ENCODE measurements at regions not wholly inside any gene's neighbourhood (a gene's known extent, or its start where the extent isn't known, plus 50 kb on each side); places are given as distances from the start of the nearest gene placed in this dataset.

DNA sequence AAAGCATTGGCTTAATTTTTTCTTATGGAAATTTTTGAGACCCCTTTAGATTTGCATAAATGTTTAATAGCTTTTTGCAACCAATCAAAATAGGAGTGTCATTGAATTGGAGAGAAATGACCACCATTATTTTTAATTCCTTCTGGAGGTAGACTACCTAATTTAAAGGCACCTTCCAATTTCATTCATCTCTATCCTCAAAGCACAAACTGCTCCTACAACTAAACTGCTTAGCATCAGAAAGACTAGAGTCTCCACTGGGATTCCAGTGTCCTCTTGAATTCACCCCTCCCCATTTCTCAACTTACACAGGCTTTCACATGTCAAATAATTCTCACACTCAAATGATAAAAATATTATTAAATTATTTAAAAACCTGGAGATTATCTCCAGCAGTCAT, 168.4 kb downstream of the RPS29 start:
- intact Hi-C loops (cut with DNase I) = no loop called here
- DNase-seq (no peak), ATAC-seq (ENCODE audit: poor library complexity) (no peak)

DNA sequence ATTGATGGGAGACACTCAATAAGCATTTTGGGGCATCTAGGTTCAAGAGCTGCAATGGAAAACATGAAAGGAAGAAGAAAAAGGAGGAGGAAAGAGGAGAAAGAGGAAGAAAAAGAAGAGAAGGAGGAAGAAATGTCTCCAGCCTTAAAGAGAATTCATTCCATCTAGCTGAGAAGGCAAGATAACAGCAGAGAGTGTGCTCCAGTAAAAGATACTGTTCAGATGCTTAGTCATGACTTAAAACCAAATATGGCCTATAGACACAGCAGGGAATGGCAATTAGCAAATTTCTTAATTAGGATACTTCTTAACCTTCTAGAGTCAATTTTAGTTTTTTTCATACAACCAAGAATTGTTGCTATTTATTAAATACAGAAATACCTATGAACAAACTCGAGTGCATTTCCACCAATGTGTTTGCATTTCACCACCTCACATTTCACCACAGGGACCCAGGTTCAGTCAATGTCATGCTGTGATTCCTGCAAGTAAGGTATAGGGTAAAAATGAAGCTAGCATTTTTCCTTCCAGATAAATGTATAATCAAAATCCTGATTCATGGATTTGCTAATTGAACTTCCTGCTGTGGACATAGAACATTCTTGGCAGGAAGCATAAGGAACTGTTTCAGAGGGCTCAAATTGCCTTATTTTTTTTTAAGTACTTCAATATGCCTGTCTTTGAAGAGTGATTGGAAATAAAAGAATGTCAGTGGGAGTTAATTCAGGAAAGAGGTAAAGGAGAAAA, 177.8 kb downstream of the RPS29 start:
- no peak for DNase-seq
- ATAC-seq (ENCODE audit: poor library complexity) = no peak
- intact Hi-C loops (cut with DNase I) = no loop called here

DNA sequence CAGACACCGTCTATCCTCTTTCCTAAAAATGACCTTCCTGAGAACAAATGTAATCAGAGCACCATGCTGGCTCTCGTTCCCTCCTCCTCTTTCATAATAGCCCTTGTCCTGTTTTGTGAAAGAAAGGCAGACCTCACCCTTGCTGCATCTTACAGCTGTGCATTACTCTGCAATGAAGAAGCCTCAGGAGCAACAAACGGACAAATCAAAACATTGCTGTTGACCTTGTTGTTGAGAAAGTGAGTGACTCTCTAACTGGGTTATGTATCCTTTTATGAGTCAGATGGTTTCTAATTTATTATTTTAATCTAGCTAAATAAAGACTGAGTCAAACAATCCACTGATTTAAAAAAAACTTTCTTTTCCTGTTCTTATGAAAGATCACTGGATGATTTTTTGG, 180.9 kb downstream of the RPS29 start:
- no peak for ATAC-seq (ENCODE audit: poor library complexity)

DNA sequence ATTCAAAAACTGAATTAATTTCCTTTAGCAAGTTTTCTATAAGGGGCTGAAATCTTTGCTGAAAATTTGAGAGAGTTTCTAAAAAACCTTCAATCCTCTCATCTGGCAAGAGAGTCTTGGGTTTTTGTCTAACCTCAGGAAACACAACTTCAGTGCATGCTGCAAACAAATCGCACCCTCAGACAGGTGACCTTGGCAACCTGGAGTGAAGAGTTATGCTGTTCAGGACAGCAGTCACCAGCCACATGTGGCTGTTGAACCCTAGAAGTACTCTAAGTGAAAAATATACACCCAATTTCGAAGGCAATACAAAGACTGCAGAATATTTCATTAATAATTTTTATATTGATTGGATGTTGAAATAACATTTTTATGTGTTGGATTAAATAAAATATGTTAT, 184.8 kb downstream of the RPS29 start:
- DNase-seq (no peak), ATAC-seq (ENCODE audit: poor library complexity) (no peak)
- intact Hi-C loops (cut with DNase I) = no loop called here

More for the DNA sequence above, 180.9 kb downstream of the RPS29 start:
- intact Hi-C loops (cut with DNase I) = no loop called here
- no peak for DNase-seq

DNA sequence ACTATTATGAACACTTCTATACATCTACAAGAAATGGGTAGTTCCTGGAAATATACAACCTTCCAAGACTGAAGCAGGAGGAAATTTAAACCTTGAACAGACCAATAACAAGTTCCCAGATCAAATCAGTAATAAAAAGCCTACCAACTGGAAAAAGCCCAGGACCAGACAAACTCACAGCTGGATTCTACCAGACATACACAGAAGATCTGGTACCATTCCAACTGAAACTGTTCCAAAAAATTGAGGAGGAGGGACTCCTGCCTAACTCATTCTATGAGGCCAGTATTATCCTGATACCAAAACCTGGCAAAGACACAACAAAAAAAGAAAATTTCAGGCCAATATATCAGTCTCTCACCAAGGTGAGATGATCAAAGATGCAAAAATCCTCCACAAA, 189.4 kb downstream of the RPS29 start:
- ATAC-seq (ENCODE audit: poor library complexity) (no peak), DNase-seq (no peak)
- intact Hi-C loops (cut with DNase I) = no loop called here

DNA sequence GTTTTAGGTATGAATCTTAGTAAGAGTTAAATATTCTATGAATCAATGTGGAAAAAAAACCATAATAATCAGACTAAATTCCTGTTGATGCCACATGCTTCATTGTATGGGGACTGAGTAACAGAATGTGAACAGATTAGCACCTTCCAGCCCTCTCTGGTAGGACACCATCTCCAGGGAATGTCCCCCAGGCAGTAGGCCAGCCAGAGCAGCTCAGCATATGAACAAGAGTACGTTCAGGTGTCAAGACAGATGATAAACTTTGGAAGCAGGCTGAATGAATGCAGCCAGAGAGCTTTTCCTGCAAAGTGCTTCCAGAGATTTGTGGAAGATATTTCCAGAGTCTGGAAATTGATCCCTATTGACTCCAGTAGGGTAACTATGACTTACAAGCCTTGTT, 204.4 kb downstream of the RPS29 start:
- intact Hi-C loops (cut with DNase I) = no loop called here

DNA sequence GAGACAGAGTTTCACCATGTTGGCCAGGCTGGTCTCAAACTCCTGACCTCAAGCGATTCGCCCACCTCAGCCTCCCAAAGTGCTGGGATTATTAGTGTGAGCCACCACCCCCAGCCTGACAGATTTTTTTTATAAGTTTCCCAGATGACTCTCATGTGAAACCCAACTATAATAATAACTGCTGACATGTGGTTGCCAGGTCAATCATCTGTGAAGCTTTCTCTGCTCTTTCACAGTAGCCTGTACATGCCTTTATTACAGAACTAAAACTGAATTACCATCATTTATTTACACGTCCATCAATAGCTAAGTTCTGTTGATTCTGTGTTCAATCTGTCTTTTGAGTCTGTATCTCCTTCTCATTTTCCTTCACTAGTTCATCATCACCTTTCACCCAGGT, 218.5 kb downstream of the RPS29 start:
- intact Hi-C loops (cut with DNase I) = no loop called here

More for the DNA sequence above, 204.4 kb downstream of the RPS29 start:
- ATAC-seq (ENCODE audit: poor library complexity) = no peak
- no peak for DNase-seq

DNA sequence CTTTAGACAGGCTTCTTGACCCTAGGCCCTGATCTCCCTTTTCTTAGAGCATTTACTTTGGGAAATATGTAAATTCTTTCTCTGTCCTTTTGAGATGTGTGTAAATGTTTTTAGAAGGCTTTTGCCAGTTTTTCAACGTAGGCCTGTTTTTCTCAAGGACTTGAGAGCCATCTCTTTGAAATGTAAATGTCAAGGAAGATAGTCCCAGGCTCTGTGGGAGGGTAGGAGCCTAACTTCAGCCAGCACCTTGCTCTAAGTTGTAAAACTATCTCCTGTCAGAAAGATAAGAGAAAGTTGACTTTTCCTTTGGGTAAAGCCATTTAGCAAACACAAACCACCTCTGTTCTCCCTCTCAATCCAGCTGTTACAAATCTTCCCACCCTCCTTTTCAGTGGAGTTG, 219.8 kb downstream of the RPS29 start:
- DNase-seq (no peak), ATAC-seq (ENCODE audit: poor library complexity) (no peak)
- intact Hi-C loops (cut with DNase I) = no loop called here

More for the DNA sequence above, 218.5 kb downstream of the RPS29 start:
- no peak for ATAC-seq (ENCODE audit: poor library complexity)
- no peak for DNase-seq

DNA sequence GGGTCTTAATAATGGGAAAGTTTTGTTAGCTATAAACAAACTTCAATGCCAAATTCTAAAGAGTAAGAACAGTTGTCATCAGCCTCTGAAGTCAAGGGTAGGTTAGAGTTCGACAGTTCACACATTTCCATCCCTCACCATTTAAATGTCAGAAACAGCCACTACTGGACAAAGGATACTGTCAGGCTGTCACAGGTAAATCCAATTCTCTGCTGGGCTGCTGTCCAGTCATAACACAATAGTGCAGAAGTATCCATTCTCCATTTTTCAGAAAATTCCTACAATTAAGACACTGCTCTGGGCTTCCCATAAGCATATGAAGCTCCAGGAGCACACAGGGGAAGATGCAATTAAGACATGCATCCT, 221.4 kb downstream of the RPS29 start:
- intact Hi-C loops (cut with DNase I) = no loop called here
- no peak for DNase-seq
- ATAC-seq (ENCODE audit: poor library complexity) = no peak

DNA sequence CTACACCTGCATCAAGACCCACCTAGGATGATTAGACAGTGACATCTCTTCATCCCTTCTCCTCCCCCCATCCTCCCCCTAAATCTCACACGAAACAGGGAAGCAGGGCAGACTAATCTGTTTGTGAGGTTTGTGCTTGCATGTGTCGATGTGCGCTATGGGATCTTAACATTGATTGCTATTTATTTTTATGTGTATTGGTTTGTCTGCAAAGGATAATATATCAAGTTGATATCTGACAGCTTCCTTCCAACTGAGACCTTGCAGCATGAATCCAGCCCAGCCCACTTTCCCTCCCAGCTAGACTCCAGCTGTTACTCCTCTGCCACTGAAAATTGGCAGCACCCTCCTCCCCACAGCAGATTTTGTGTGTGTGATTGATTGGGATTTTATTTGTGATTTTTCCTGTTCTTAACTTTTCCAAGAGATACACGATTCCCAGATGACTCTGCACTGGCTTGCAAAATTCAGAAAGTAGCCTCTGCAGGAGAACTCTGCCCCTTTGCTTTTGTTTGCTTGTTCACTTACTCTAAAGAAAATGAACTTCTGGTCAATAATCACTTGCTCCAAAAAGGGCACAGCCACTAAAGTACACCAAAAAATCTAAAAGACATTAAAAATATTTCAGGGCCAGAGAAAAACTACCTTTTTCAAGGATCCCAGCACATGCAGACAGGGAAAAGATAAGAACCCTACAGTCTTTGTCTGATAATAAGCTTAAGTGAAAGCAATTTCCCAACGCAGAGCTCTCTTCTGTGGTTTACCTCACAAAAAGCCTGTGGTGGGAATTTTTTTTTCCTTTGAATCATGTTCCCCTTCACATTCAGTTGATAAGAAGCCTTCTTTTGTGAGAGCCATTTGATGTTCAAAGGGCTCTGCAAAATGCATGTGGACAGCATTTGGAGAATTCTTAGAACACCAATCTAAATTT, 222.1 kb downstream of the RPS29 start:
- ATAC-seq (ENCODE audit: poor library complexity) (no peak), DNase-seq (no peak)
- intact Hi-C loops (cut with DNase I) = no loop called here

DNA sequence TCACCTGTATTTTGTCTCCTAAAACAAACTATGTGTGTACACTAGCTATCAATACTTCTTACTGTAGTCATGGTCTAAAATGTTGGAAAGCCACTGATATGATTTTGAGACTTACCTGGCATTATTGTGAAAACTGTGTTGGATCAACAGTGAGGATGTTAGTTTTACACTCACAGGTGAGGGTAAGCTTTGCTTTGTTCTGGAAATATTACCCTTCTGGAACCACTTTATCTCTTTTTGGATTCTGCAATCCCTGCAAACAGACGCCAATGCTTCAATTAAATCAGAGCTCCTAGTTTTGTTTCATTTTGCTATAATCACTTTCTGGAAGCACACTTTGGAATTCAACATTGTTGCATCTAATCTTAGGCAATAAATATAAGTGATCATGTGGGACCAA, 223.3 kb downstream of the RPS29 start:
- DNase-seq (no peak), ATAC-seq (ENCODE audit: poor library complexity) (no peak)
- intact Hi-C loops (cut with DNase I) = no loop called here

DNA sequence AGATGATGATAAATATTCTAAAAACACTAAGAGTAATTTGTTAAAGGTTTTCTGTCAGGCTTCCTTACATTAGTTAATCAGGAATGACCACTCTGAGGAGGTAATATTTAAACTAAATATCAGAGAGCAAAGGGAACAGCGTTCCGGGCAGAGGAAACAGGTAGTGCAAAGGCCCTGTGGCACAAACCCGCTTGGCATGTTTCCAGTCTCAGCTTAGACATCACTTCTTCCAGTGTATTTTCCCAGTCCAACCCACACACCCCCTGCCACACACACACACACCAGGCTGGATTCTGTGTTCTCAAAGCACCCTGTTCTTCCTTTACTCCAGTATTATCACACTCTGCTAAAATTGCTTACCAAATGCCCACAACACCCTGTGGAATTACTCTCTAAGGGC, 247.1 kb downstream of the RPS29 start:
- DNase-seq (no peak), ATAC-seq (ENCODE audit: poor library complexity) (no peak)
- intact Hi-C loops (cut with DNase I) = no loop called here

DNA sequence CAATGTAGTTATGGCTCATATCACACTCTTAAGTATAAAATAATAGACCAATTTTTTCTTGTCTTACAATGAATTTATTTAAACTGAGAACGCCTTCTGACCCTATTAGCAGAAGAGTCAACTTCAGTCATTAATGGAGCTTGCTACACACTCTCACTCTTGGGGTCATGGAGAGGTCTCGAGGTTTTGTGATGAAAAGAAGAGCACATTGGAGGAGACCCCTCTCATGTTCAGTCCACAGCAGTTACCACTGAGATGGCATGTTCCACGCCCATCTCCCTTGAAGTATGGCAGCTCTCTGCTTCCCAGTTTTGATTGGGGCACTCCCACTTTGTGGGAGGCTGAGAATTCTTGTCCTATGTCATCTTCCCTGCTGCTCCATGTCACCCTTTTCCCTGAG, 266.4 kb downstream of the RPS29 start:
- no peak for ATAC-seq (ENCODE audit: poor library complexity)
- DNase-seq = no peak
- intact Hi-C loops (cut with DNase I) = no loop called here

DNA sequence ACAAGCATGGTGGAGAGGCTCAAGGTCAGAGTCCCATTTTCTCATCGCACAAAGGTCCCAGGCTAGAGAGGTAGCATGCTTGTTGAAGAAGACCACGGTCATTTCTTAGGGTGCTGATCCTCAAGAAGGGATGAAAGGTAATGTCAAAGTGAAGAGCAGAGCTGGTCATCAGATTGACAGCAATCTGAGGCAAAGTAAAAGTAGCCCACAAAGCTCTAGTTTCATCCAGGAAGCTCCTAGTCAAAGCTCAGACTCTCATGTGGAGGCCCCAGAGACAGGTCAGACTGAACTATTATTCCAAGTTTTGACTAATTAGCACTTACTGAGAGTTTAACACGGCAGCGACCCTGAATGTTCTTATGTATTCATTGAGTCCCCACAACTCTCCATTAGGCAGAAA, 270.6 kb downstream of the RPS29 start:
- no peak for DNase-seq
- intact Hi-C loops (cut with DNase I) = no loop called here
- no peak for ATAC-seq (ENCODE audit: poor library complexity)

DNA sequence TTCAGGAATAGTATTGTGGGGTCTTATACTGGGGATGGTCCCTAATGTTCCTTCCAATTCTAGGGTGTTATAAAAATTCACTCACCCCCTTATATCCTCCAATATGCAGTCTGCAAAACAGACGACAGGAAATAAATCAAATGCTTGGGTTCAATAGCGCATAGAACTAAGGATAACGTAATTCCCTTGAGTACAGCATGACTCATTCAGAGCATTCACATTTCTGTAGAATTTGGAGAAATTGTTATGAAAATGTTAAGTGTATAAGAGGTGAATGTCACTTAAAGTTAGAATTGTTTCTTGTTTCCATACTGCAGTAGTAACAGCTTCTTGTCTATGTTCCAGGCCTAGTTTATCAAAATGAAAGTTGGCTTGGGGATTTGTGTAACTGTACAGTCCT, 271.4 kb downstream of the RPS29 start:
- ATAC-seq (ENCODE audit: poor library complexity) (no peak), DNase-seq (no peak)
- intact Hi-C loops (cut with DNase I) = no loop called here

DNA sequence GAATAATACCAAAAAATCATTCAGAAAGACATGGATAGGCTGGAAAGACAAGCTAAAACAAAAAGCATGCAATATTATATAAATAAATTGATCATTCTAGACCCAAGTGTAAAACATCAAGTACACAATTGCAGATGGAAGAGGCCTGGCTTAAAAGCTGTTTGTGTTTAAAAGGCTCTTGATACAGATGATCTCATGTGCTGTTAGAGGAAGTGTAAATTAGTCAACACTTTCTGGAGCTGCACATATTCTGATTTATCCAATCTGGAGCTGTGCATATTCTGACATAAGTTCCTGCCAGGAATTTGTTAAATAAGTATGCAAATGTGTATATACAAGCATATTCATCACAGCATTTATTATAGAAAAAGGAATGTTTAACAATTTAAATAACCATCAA, 273.1 kb downstream of the RPS29 start:
- DNase-seq (no peak), ATAC-seq (ENCODE audit: poor library complexity) (no peak)
- intact Hi-C loops (cut with DNase I) = no loop called here

DNA sequence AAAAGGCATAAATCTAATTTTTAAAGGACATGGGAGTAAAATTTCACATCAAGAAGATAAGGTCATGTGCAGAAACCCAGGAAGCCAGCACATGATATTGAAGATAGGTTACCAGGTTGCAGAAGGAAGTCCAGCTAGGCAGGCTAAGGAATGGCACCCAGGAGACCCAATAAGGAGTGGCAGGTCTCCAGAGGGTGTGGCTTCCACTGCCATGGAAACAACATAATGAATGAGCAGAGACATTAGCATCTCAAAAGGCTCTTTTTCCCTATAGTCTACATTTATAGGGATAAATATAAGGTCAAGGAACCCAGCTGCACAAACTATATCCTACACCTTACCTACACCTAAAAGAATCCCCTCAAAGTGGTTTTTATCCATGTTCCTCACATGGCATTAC, 275.9 kb downstream of the RPS29 start:
- ATAC-seq (ENCODE audit: poor library complexity) = no peak
- no peak for DNase-seq
- intact Hi-C loops (cut with DNase I) = no loop called here

DNA sequence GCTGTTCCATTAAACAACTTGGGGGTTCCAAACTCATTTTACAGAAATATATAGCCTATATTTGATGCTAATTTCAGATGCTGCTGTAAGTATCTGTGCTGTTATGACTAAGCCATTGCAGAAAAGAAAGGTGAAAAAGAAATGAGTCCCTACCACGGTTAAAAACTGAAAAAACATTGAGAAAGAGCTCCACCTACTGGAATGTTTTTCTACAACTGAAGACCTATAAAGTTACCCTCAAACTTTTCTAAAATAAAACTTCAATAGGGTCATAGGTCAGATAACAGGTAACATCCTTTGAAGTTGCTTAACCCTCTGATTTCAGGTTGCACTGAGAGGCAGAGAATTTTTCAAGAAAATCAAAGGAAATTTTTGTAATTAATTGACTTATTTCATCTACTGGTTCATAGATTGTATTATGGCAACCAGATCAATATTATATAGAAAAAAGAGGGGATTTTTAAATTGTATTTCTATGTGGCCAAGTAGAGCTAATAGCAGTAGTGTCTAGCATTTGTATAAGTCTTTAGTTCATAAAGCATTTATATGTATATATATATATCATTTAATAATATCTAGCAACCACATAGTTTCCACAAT, 279.9 kb downstream of the RPS29 start:
- intact Hi-C loops (cut with DNase I) = no loop called here
- ATAC-seq (ENCODE audit: poor library complexity) (no peak), DNase-seq (no peak)

DNA sequence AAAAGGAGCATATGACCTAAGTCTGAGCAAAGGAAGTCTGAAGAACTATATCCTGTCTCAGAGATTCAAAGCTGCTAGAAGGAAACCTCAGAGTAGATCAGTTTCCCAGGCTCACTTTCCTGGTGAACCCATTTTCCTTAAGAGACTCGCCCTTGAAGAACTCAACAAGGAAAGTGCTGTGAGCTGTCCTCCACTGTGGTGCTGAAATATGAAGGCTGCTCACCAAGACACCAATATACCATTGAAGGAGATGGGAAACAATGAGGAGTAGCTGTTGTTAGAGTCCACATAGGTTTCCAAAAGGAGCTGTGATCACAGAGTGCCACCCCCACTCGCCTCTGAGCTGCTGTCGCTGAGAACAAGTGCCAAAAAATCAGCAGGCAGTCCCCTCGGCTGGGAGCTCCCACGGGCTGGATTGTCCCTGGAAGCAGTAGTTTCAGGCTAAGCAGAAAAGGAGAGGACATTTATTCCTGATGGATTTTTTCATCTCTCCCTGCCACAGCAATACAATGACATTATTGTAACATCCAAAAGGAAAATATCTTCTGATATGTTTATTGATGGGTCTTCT, 282.1 kb downstream of the RPS29 start:
- intact Hi-C loops (cut with DNase I) = no loop called here

DNA sequence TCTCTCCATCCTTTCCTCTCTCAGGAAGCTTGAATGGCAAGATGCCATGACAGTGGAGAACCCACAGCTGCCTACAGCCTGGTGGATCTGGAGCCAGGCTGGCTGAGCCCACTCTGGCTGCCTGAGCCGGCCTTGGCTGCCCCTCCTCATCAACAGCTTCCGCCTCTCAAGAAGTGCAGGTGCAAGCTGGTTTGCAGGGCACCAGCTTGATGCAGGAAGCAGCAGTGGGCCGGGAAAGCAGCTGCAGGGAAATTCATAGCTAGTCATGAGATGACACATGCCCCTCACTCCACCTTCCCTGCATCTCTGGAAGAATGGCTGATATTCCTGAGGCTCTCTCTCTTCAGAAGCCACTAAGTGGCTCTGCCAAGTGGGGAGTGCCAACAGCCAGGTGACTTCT, 289.1 kb downstream of the RPS29 start:
- DNase-seq (no peak), ATAC-seq (ENCODE audit: poor library complexity) (no peak)
- intact Hi-C loops (cut with DNase I) = no loop called here

More for the DNA sequence above, 282.1 kb downstream of the RPS29 start:
- DNase-seq = no peak
- ATAC-seq (ENCODE audit: poor library complexity) = no peak
